ENCODE measurements at regions not wholly inside any gene's neighbourhood (a gene's known extent, or its start where the extent isn't known, plus 50 kb on each side); places are given as distances from the start of the nearest gene placed in this dataset.
"Not testable (repeated sequence)": the region's sequence is repeated elsewhere in the genome, so short reads cannot be mapped to it uniquely, and the experiment has no call there.

GRCh38 chr10:29784175-29784773, 149.5 kb upstream of the SVIL start:
- DNase-seq = peak; percentile 75 to 77

- DNase-seq = no peak
These were observed 148.6 kb upstream of the SVIL start for GRCh38 chr10:29783201-29783947.

- no peak for DNase-seq
These were observed 145.9 kb upstream of the SVIL start for GRCh38 chr10:29780639-29781038.

GRCh38 chr10:29780096-29780495, 145.3 kb upstream of the SVIL start:
- no peak for DNase-seq

GRCh38 chr10:29776246-29776645, 141.5 kb upstream of the SVIL start:
- DNase-seq = no peak

- no peak for DNase-seq
These were observed 139.7 kb upstream of the SVIL start for GRCh38 chr10:29774475-29774874.

- DNase-seq = no peak
These were observed 138.9 kb upstream of the SVIL start for GRCh38 chr10:29773675-29774091.

- DNase-seq = no peak
These were observed 137.6 kb upstream of the SVIL start for GRCh38 chr10:29772403-29772802.

GRCh38 chr10:29771376-29771775, 136.6 kb upstream of the SVIL start:
- DNase-seq = no peak

GRCh38 chr10:29769277-29769676, 134.5 kb upstream of the SVIL start:
- DNase-seq = not testable (repeated sequence)

GRCh38 chr10:29767968-29768367, 133.2 kb upstream of the SVIL start:
- no peak for DNase-seq

GRCh38 chr10:29766753-29767152, 132.0 kb upstream of the SVIL start:
- DNase-seq = no peak

GRCh38 chr10:29765330-29765729, 130.6 kb upstream of the SVIL start:
- no peak for DNase-seq

- DNase-seq = peak; percentile 75 to 87
These were observed 128.6 kb upstream of the SVIL start for GRCh38 chr10:29763396-29763795.

GRCh38 chr10:29761916-29762315, 127.1 kb upstream of the SVIL start:
- DNase-seq = no peak

GRCh38 chr10:29760138-29760900, 125.5 kb upstream of the SVIL start:
- no peak for DNase-seq

GRCh38 chr10:29757551-29758297, 123.0 kb upstream of the SVIL start:
- DNase-seq = peak; percentile 39 to 42

- no peak for DNase-seq
These were observed 121.7 kb upstream of the SVIL start for GRCh38 chr10:29756451-29756850.

GRCh38 chr10:29753283-29753682, 118.5 kb upstream of the SVIL start:
- no peak for DNase-seq

GRCh38 chr10:29751684-29752083, 116.9 kb upstream of the SVIL start:
- DNase-seq = peak; percentile 64 to 76

GRCh38 chr10:29751240-29751639, 116.5 kb upstream of the SVIL start:
- DNase-seq = peak; percentile 50 to 86

- no peak for DNase-seq
These were observed 114.4 kb upstream of the SVIL start for GRCh38 chr10:29749150-29749549.

GRCh38 chr10:29748109-29748650, 113.4 kb upstream of the SVIL start:
- no peak for DNase-seq

All from inflammatory macrophage (primary cell).